Keratinocyte (primary cell): ENCODE measurements at regions not wholly inside any gene's neighbourhood (a gene's known extent, or its start where the extent isn't known, plus 50 kb on each side); places are given as distances from the start of the nearest gene placed in this dataset.

Experiments used
- DNase-seq: peaks from one replicate; pipeline ENCODE4 v3.0.0-alpha.2; 2011; ENCODE audit warnings: low read depth, missing footprints, low spot score
- FAIRE-seq: peaks from 2 replicates; lab custom pipeline; 2011; peaks lifted over from hg19 to GRCh38; lab: Jason Lieb, UNC
- H2AFZ ChIP-seq: 2 replicates; pipeline ENCODE4 v1.6.0; 2012; ENCODE audit warnings: low read length, control low read depth, inconsistent platforms; ENCODE audit not compliant: control insufficient read depth
- H3K27ac ChIP-seq: 2 replicates; pipeline ENCODE4 v1.5.1; 2011; ENCODE audit warnings: low read length; ENCODE audit not compliant: control insufficient read depth, insufficient read depth
- H3K27me3 ChIP-seq: 3 replicates; pipeline ENCODE4 v1.6.0; 2011; ENCODE audit warnings: low read length; ENCODE audit not compliant: control insufficient read depth, insufficient read depth; ENCODE audit errors: extremely low read depth
- H3K36me3 ChIP-seq, 2 experiments: 2 replicates in 1 of 2; 3 replicates in 1 of 2; pipeline ENCODE4 v1.5.1; 2011; ENCODE audit warnings: low read length in 2 of 2, mild to moderate bottlenecking in 1 of 2; ENCODE audit not compliant: control insufficient read depth in 2 of 2, insufficient read depth in 2 of 2; ENCODE audit errors: extremely low read depth in 1 of 2
- H3K4me1 ChIP-seq: 3 replicates; pipeline ENCODE4 v1.5.1; 2011; ENCODE audit warnings: low read length; ENCODE audit not compliant: control insufficient read depth, insufficient read depth; ENCODE audit errors: extremely low read depth
- H3K4me2 ChIP-seq: 3 replicates; pipeline ENCODE4 v1.6.0; 2011; ENCODE audit warnings: low read depth, low read length; ENCODE audit not compliant: control insufficient read depth, insufficient read depth; ENCODE audit errors: extremely low read depth
- H3K4me3 ChIP-seq, 3 experiments: fragments of 200-600 bp in 1 of 3; sonication (generic) in 1 of 3; 2 replicates in 2 of 3; 3 replicates in 1 of 3; pipeline ENCODE4 v1.5.1; 2011 to 2016; ENCODE audit warnings: low read length in 3 of 3, mild to moderate bottlenecking in 3 of 3, control low read depth in 2 of 3, inconsistent platforms in 1 of 3, low read depth in 1 of 3, mixed read lengths in 1 of 3, mixed run types in 1 of 3, moderate library complexity in 1 of 3; ENCODE audit not compliant: control insufficient read depth in 2 of 3, insufficient read depth in 2 of 3; ENCODE audit errors: extremely low read depth in 1 of 3
- H3K79me2 ChIP-seq: 2 replicates; pipeline ENCODE4 v1.6.0; 2012; ENCODE audit warnings: low read length; ENCODE audit not compliant: control insufficient read depth, insufficient read depth
- H3K9ac ChIP-seq: 3 replicates; pipeline ENCODE4 v1.6.0; 2011; ENCODE audit warnings: low read length; ENCODE audit not compliant: control insufficient read depth, insufficient read depth; ENCODE audit errors: extremely low read depth
- H3K9me1 ChIP-seq: 3 replicates; pipeline ENCODE4 v1.6.0; 2011; ENCODE audit warnings: low read length; ENCODE audit not compliant: control insufficient read depth, insufficient read depth; ENCODE audit errors: extremely low read depth
- H3K9me3 ChIP-seq: 2 replicates; pipeline ENCODE4 v1.5.1; 2012; ENCODE audit warnings: low read depth, low read length; ENCODE audit not compliant: control insufficient read depth
- H4K20me1 ChIP-seq: 3 replicates; pipeline ENCODE4 v1.6.0; 2011; ENCODE audit warnings: low read length; ENCODE audit not compliant: control insufficient read depth, insufficient read depth; ENCODE audit errors: extremely low read depth
- CTCF ChIP-seq, 3 experiments: IDR thresholded peaks in 1 of 3; conservative IDR thresholded peaks in 1 of 3; optimal IDR thresholded peaks in 1 of 3; 2 replicates in 2 of 3; 3 replicates in 1 of 3; pipeline versions ENCODE3 to v1.5.1; 2011; ENCODE audit warnings: low read length in 3 of 3, mild to moderate bottlenecking in 3 of 3, moderate library complexity in 2 of 3, control low read depth in 1 of 3, inconsistent platforms in 1 of 3; ENCODE audit not compliant: insufficient read depth in 2 of 3; ENCODE audit errors: extremely low read depth in 1 of 3
- EZH2 ChIP-seq: IDR thresholded peaks from one replicate; pipeline ENCODE4 v1.6.1; 2012; ENCODE audit warnings: inconsistent platforms, mild to moderate bottlenecking, low read length, moderate library complexity
- dilution Hi-C: fragments of 300-500 bp; cut with MboI; formaldehyde crosslinking; loops from one replicate; pipeline ENCODE4 v1.7.0; 2020; ENCODE audit warnings: low sequenced_read_pairs; ENCODE audit not compliant: extremely low pct_ligation_motif_present

GRCh38 chr5:152185547-152186245 lies 219.4 kb downstream of the NMUR2 start:
- DNase-seq (no peak), FAIRE-seq (no peak)
- no peaks in the 10 kb centered on the region for H3K9me1 ChIP-seq
- dilution Hi-C loops, result no loop called here
- no peaks in the 10 kb centered on the region for H3K27me3 ChIP-seq
- H3K36me3 ChIP-seq, result no peaks in the 10 kb centered on the region
- TF ChIP-seq CTCF (optimal IDR thresholded peaks at IDR 0.05 in 1 of 3, IDR thresholded peaks at IDR 0.05 in 1 of 3, conservative IDR thresholded peaks at IDR 0.05 in 1 of 3; ENCODE audit: extremely low read depth in 1 of 3, insufficient read depth in 2 of 3, low read length in 3 of 3) (no peak), EZH2 (no peak)
- no peaks in the 10 kb centered on the region for H3K9me3 ChIP-seq
- H2AFZ ChIP-seq, result no peak overlapping the region
- H3K27ac ChIP-seq, result no peak overlapping the region
- H3K9ac ChIP-seq, result no peak overlapping the region
- no peak overlapping the region for H3K4me3 ChIP-seq
- H3K4me2 ChIP-seq, result no peak overlapping the region
- no peaks in the 10 kb centered on the region for H3K4me1 ChIP-seq
- no peaks in the 10 kb centered on the region for H4K20me1 ChIP-seq
- no peaks in the 10 kb centered on the region for H3K79me2 ChIP-seq

GRCh38 chr5:152184266-152184665 lies 220.8 kb downstream of the NMUR2 start:
- Histone ChIP-seq H4K20me1 (no peaks in the 10 kb centered on the region), H3K9ac (no peak overlapping the region), H3K4me3 (no peak overlapping the region), H2AFZ (no peak overlapping the region), H3K4me2 (no peak overlapping the region), H3K9me3 (no peaks in the 10 kb centered on the region), H3K27ac (no peak overlapping the region), H3K9me1 (no peaks in the 10 kb centered on the region), H3K27me3 (no peaks in the 10 kb centered on the region), H3K79me2 (no peaks in the 10 kb centered on the region), H3K4me1 (no peaks in the 10 kb centered on the region), H3K36me3 (no peaks in the 10 kb centered on the region)
- TF ChIP-seq EZH2 (no peak), CTCF (optimal IDR thresholded peaks at IDR 0.05 in 1 of 3, IDR thresholded peaks at IDR 0.05 in 1 of 3, conservative IDR thresholded peaks at IDR 0.05 in 1 of 3; ENCODE audit: extremely low read depth in 1 of 3, insufficient read depth in 2 of 3, low read length in 3 of 3) (no peak)
- no peak for FAIRE-seq
- dilution Hi-C loops, result no loop called here
- no peak for DNase-seq
